Right renal cortex interstitium (tissue), 3 donors: ENCODE measurements at regions not wholly inside any gene's neighbourhood (a gene's known extent, or its start where the extent isn't known, plus 50 kb on each side); places are given as distances from the start of the nearest gene placed in this dataset.
"Not testable (repeated sequence)": the region's sequence is repeated elsewhere in the genome, so short reads cannot be mapped to it uniquely, and the experiment has no call there.

ENCODE experiments used
- DNase-seq, 3 donors: peaks; one replicate each; pipeline ENCODE4 v3.0.0-alpha.2; 2013; ENCODE audit warnings: low read depth in 3 of 3, low spot score in 2 of 3

- DNase-seq = no peak
Observed at GRCh38 chr4:55028196-55028595, 97.2 kb downstream of the KDR start.

GRCh38 chr4:55027596-55027995, 97.8 kb downstream of the KDR start:
- no peak for DNase-seq

DNA sequence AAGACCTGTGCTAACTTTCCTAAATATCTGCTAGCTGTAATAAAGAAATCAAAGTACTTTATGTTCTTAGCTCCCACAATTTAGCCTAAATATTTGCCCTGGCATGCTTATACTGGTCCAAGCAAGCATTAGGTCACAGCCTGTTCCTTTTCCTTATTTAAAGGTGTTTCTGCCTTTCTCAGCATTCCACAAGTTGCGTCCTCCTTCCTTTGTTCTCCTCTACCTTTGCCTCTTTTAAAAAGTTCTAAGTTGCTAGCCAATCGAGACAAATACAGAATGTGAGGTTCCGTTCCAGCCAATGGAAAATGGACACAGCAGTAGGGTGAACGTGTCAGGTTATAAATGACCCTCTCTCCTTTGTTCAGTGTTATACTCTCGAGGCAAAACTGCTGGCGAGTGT, 99.9 kb downstream of the KDR start:
- DNase-seq = not testable (repeated sequence)

DNA sequence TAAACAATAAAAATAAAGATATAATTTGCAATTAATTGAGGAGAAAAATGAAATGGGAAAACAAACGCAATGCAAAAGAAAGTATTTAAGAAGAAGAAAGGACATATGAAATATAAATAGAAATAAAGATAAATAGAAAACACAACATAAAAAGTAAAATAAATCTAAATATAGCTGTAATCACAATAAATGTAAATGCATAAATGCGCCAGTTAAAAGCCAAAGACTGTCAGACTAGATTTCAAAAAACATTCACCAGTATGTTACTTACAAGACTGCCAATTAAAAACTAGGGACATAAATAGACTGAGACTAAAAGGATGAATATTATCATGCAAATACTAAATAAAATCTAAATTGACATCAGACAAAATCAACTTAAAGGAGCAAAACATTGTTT, 102.4 kb downstream of the KDR start:
- DNase-seq = no peak

GRCh38 chr4:55021214-55021613, 104.2 kb downstream of the KDR start:
- DNase-seq = no peak

- no peak for DNase-seq
Observed at GRCh38 chr4:55020131-55020530, 105.3 kb downstream of the KDR start.

DNA sequence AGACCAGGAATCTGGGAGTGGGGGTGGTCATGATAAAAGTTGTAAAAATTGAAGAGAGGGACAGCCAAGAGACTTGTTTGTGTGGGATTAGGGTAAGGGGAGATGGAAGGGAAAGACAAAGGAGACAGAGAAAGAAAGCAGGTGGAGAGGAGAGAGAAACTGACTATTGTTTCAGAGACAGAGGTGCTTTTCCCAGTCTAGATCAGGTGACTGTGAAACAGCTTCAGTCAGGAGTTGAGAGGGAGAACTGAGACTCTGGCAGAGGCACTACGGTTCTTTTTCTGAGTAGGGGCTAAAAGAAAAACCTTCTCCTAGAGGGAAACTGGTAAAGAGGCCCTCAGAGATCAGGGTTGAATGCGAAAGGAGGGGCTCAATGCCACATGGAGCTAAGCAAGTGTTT, 106.4 kb downstream of the KDR start:
- no peak for DNase-seq

- DNase-seq = no peak
Observed at GRCh38 chr4:55018521-55018920, 106.9 kb downstream of the KDR start.

GRCh38 chr4:55017406-55017805, 108.0 kb downstream of the KDR start:
- no peak for DNase-seq

DNA sequence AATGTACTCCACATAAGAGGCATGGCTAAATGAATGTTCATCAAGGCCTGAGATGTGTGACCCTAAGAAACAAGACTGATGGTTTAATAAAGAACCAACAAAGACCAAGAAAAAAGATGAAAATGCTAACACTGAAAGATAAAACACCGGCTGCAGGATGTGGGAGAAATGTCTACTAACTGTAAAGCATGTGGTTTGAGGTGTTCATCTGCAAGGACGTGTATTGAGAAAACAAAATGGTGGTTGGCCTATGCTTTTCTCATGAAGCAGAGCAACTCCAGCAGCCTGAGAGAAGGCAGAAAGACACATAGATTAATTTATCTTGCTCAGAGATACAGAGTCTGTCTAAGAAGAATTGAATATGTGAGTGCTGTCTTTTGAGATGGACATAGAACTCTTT, 109.3 kb downstream of the KDR start:
- DNase-seq = no peak

- no peak for DNase-seq
Observed at GRCh38 chr4:55014876-55015275, 110.5 kb downstream of the KDR start.

GRCh38 chr4:55013431-55013955, 111.9 kb downstream of the KDR start:
- no peak for DNase-seq

DNA sequence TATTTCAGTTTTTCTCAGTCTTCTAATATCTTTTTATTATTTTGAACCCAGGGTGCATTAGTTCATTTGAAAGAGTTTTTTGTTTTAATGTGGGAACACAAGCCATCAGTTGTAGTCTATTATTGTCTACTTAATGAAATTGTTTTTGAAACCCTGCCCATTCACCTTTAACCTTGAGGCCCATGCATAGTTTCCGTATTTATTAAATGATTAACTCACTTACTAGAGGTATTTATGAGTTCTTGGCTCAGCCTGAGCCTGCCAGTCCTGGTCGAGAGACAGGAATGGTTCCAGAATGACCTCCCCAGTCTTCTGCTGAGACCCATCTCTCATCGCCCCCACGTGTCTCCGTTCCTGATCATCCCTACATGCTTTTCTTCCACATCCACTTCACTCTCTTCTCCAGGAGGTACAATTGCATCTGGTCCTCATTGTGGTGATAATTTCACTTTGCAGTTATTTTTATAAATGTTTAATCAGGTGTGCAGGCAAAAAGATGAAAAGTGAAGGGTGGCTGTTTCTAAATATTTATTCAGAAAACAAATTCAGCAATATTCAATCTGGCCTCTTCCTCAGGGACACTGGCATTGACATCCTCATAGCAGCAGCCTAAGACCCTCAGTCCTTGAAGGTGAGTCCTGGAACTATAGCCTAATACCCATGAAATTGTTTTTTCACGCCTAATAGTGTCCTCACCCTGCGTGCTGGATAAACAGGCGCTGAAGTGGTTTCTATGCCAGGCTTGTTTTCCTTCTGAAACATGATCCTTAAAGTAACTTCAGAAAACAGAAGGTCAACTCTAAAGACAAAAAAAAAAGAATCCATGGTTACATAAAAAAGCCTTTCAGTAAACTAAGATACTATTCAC, 112.8 kb downstream of the KDR start:
- DNase-seq = no peak

DNA sequence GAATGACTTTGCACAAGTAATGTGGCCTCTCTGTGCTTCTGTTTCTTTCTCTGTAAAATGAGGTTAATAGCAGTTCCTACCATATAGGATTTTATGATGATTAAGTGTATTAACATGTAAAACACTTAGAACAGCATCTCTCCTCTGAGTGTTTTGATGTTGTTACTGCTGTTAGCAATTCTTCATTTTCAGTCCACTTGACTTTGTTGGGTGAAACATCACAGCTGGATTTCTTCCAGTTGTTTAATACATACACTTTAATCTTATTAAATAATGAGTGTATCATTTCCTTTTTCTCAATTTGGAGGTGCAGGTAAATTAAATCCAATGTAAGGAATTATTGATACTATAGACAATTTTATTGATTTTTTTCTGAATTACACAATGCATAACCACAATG, 113.6 kb downstream of the KDR start:
- no peak for DNase-seq

- no peak for DNase-seq
Observed at GRCh38 chr4:55010550-55010949, 114.8 kb downstream of the KDR start.

- no peak for DNase-seq
Observed at GRCh38 chr4:55008166-55009056, 117.0 kb downstream of the KDR start.

- no peak for DNase-seq
Observed at GRCh38 chr4:55005910-55006309, 119.5 kb downstream of the KDR start.

GRCh38 chr4:55004831-55005230, 120.6 kb downstream of the KDR start:
- DNase-seq = no peak

DNA sequence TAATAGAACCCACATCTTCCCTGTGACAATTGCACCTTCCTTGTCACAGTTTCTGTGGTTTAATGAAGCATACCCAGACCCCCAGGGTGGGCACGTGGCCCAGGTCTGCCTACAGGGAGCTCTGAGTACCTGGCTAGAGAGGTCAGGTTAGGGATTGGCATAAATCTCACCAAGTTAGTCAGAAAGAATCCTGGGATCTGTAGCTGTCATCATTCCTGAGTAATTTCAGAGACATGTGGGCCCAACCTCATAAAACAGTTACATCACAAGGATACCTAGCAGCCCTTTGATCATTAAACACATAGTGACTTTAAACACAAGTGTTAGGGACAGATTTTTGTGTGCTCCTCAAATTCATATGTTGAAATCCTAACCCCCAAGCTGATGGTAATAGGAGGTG, 123.0 kb downstream of the KDR start:
- no peak for DNase-seq

DNA sequence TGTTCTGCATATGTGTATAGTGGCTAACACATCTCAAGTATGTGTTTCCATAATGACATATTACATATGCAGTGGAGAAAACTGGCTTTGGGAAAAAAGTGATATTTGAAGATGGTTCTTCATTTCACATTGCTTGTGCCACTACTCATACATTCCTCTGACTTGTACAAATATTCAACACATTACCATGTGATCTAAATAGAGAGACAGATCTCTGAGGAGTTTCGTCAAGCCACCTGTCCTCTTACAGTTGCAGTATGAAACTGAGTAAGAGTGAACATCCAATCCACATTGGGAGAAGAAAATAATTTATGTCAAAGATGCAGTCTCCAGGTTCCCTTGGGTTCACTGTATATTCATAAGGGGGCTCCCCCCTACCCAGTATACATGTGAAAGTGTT, 123.9 kb downstream of the KDR start:
- no peak for DNase-seq

GRCh38 chr4:54999003-54999402, 126.4 kb downstream of the KDR start:
- DNase-seq = no peak
